Activated T-helper 2 cell treated with anti-CD3 and anti-CD28 coated beads, Interferon-gamma antibody, Interleukin-2, Interleukin-4, amounts not matched to agents 10 μg/mL and 5 μg/mL and 100 μg/mL, durations not matched to agents 14 hours and 24 hours and 36 hours (primary cell): ENCODE measurements at regions not wholly inside any gene's neighbourhood (a gene's known extent, or its start where the extent isn't known, plus 50 kb on each side); places are given as distances from the start of the nearest gene placed in this dataset.

ENCODE experiments used
- DNase-seq: peaks from one replicate; pipeline ENCODE4 v3.0.0; 2021; ENCODE audit warnings: low spot score
- H3K27ac Mint-ChIP-seq: one replicate; pipeline ENCODE4 v1.8.0; 2021; ENCODE audit warnings: mixed read lengths
- H3K27me3 Mint-ChIP-seq: one replicate; pipeline ENCODE4 v1.8.0; 2021; ENCODE audit warnings: low read depth, mixed read lengths
- H3K36me3 Mint-ChIP-seq: one replicate; pipeline ENCODE4 v1.8.0; 2021; ENCODE audit warnings: low read depth, mixed read lengths
- H3K4me1 Mint-ChIP-seq: one replicate; pipeline ENCODE4 v1.8.0; 2021; ENCODE audit warnings: low read depth, mixed read lengths
- H3K4me3 Mint-ChIP-seq: one replicate; pipeline ENCODE4 v1.8.0; 2021; ENCODE audit warnings: low read depth, mild to moderate bottlenecking, moderate library complexity, mixed read lengths
- H3K9me3 Mint-ChIP-seq: one replicate; pipeline ENCODE4 v1.8.0; 2021; ENCODE audit warnings: mixed read lengths
- intact Hi-C: fragments of 100-400 bp; cut with micrococcal nuclease; formaldehyde crosslinking; loops from one replicate; pipeline ENCODE4 v1.15.1; 2023

DNA sequence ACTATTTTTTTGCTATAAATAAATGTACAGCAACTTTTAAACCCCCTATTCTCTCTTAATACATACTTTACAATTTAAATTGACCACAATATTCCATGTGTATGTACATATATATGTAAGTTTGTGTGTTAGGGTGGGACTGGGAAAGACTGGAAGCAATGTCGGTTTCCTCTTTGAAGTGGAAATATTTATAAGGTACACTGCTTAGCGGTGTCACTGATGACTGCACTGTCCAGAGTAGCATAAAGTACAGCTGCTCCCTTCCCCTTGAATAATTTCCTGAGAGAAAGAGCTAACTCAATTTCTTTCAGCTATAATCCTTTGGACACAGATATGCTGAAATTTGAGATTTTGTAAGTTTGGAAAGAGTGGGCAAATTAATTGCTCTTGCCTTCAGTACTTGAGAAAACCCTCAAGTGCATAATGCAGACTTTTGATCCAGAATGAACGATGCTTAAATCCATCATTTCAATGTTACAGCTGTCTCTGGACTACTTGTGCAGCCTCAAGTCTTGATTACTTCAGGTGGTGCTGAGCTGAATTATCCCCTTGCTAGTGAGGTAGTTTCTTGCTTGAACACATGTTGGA lies 267.0 kb upstream of the CFAP20DC start:
- intact Hi-C loops, result loop anchor here (10.0 kb wide), 3 partner anchors 138 to 498 kb away; no protein-coding TSS in a partner anchor
- H3K4me3 Mint-ChIP-seq, result no peak overlapping the region
- H3K36me3 Mint-ChIP-seq, result no peaks in the 10 kb centered on the region
- no peaks in the 10 kb centered on the region for H3K27me3 Mint-ChIP-seq
- no peaks in the 10 kb centered on the region for H3K9me3 Mint-ChIP-seq
- DNase-seq, result no peak
- H3K4me1 Mint-ChIP-seq, result peaks cover 2% of the 10 kb centered on the region
- no peak overlapping the region for H3K27ac Mint-ChIP-seq

DNA sequence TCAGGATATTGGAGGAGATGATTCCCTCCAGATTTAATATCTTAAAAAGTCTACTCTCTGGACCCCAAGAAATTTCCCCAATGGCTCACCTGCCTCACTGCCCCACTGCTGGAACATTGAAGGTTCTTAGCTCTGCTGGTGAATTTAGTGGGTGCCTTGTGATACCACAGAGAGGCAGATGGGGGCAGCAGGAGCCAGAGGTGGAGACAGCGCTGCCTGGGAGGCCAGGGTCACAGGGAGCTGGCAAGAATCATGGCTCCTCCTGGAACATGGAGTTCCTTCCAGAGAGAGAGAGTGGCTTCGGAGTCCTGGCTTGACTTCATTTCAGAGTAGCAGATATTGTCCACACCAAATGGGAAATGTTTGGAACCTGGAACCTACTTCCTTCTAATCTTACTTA lies 263.5 kb upstream of the CFAP20DC start:
- DNase-seq, result peak; percentile 15
- H3K27ac Mint-ChIP-seq, result no peak overlapping the region
- intact Hi-C loops, result loop anchor here (1.0 to 10.0 kb wide), 6 partner anchors 74 to 544 kb away; no protein-coding TSS in a partner anchor
- peaks cover 3% of the 10 kb centered on the region for H3K27me3 Mint-ChIP-seq
- peaks cover 8% of the 10 kb centered on the region for H3K4me1 Mint-ChIP-seq
- H3K4me3 Mint-ChIP-seq, result no peak overlapping the region
- no peaks in the 10 kb centered on the region for H3K9me3 Mint-ChIP-seq
- no peaks in the 10 kb centered on the region for H3K36me3 Mint-ChIP-seq

DNA sequence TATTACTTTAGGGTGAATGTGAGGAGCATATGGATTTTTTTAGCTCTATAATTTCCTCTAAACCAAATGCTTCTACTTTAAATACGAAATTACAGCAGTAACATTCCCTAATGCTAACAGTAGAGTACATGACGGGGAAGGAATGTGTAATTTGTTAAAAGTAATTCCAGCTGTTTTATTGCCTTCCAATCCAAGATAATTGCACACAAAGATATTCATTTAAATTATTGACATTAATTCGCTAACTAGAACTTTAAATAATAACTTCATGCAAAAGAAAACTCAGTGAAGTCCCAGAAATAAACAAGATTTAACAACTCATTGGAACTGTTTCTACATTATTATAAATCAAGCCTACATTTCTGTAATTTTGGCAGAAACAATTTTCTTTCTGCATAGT lies 261.4 kb upstream of the CFAP20DC start:
- DNase-seq, result no peak
- H3K9me3 Mint-ChIP-seq, result no peaks in the 10 kb centered on the region
- no peaks in the 10 kb centered on the region for H3K36me3 Mint-ChIP-seq
- H3K27me3 Mint-ChIP-seq, result peaks cover 7% of the 10 kb centered on the region
- intact Hi-C loops, result loop anchor here (5.0 to 10.0 kb wide), 4 partner anchors 76 to 504 kb away; no protein-coding TSS in a partner anchor
- no peak overlapping the region for H3K4me3 Mint-ChIP-seq
- no peak overlapping the region for H3K27ac Mint-ChIP-seq
- H3K4me1 Mint-ChIP-seq, result peaks cover 8% of the 10 kb centered on the region

DNA sequence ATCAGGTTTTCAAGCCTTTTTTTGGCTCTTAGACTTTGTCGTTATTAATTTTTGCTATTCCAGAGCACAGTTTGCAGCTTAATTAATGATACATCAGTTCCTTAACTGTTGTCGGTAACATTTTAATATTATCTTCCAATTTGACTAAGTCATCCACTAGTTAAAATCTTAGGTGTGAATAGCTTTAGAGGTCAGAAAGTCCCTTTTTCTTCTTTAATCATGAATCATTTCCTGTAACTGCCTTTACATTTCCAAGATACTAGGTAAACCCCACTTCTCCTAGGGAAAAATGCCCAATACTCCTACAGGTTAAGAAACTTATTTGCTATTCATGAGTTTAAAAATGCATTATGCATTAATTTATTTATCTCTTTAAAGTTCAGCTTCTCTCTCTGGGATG lies 260.9 kb upstream of the CFAP20DC start:
- Mint-ChIP-seq H3K4me3 (no peak overlapping the region), H3K27me3 (peaks cover 8% of the 10 kb centered on the region), H3K27ac (no peak overlapping the region), H3K9me3 (no peaks in the 10 kb centered on the region), H3K36me3 (no peaks in the 10 kb centered on the region), H3K4me1 (peaks cover 7% of the 10 kb centered on the region)
- intact Hi-C loops, result loop anchor here (5.0 to 10.0 kb wide), 4 partner anchors 77 to 504 kb away; no protein-coding TSS in a partner anchor
- DNase-seq, result no peak

DNA sequence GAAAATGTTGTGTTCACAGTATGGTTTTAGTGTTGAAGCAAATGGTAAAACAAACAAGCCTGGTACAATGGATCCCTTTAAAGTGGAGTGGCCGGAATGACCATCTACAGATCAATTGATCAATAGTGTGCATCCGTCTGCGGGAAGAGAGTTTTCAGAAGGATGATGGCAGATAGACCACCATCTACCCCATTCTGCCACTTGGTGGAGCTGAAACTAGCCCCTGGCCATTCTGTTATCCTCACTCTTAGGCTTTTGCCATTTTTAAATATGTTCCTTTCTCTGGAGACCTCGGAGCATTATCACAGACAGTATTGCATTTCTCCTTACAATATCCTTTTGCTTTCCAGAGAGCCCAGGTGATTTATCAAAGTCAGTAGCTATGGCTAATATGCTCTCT lies 258.9 kb upstream of the CFAP20DC start:
- H3K36me3 Mint-ChIP-seq, result no peaks in the 10 kb centered on the region
- H3K27ac Mint-ChIP-seq, result no peak overlapping the region
- no peak overlapping the region for H3K4me3 Mint-ChIP-seq
- intact Hi-C loops, result no loop called here
- DNase-seq, result no peak
- H3K27me3 Mint-ChIP-seq, result peaks cover 10% of the 10 kb centered on the region
- H3K4me1 Mint-ChIP-seq, result peaks cover 6% of the 10 kb centered on the region
- H3K9me3 Mint-ChIP-seq, result no peaks in the 10 kb centered on the region

DNA sequence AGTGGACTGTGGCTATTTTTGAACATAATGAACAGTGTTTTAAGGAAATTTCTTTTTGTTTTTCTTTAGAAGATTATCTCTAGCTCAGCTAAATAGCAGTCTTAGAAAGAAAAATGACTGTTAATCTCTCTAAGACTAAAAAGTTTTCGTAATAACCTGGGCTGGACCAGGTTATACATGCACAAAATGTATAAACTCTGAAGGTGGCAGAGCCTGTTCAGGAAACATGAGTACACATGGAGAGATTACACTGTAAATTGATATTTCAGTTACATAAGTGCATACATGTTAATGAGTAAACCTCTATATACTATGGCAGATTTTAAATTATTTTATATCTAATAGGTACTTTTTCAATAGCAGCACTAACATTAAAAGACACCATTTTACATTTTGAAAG lies 258.2 kb upstream of the CFAP20DC start:
- no peak overlapping the region for H3K27ac Mint-ChIP-seq
- H3K36me3 Mint-ChIP-seq, result no peaks in the 10 kb centered on the region
- no peak for DNase-seq
- no peaks in the 10 kb centered on the region for H3K9me3 Mint-ChIP-seq
- peaks cover 10% of the 10 kb centered on the region for H3K27me3 Mint-ChIP-seq
- H3K4me3 Mint-ChIP-seq, result no peak overlapping the region
- H3K4me1 Mint-ChIP-seq, result peaks cover 6% of the 10 kb centered on the region
- intact Hi-C loops, result no loop called here

- Mint-ChIP-seq H3K36me3 (no peaks in the 10 kb centered on the region), H3K4me3 (no peak overlapping the region), H3K27me3 (peaks cover 10% of the 10 kb centered on the region), H3K4me1 (peaks cover 8% of the 10 kb centered on the region), H3K27ac (no peak overlapping the region), H3K9me3 (no peaks in the 10 kb centered on the region)
- no peak for DNase-seq
- intact Hi-C loops, result no loop called here
These were observed 256.6 kb upstream of the CFAP20DC start for GRCh38 chr3:59306436-59306835.

DNA sequence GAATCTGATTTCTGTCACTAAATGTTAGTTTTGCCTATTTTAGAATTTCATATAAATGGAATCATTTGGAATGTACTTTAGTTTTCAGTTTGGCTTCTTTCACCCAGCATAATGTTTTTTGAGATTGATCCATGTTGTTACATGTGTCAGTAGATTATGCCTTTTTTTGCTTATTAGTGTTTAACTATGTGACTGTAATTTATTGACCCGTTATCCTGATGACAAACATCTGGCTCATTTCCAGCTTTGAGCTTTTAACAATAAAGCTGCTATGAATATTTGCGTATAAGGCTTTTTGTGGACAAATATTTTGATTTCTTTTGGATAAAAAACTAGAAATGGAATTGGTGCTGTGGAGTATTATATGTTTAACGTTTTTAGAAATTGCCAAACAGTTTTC lies 254.5 kb upstream of the CFAP20DC start:
- H3K4me1 Mint-ChIP-seq, result peaks cover 6% of the 10 kb centered on the region
- H3K27me3 Mint-ChIP-seq, result peaks cover 7% of the 10 kb centered on the region
- intact Hi-C loops, result no loop called here
- H3K4me3 Mint-ChIP-seq, result no peak overlapping the region
- DNase-seq, result no peak
- H3K36me3 Mint-ChIP-seq, result no peaks in the 10 kb centered on the region
- H3K27ac Mint-ChIP-seq, result no peak overlapping the region
- H3K9me3 Mint-ChIP-seq, result peaks cover 3% of the 10 kb centered on the region

- intact Hi-C loops, result no loop called here
- no peak for DNase-seq
- Mint-ChIP-seq H3K27me3 (peaks cover 7% of the 10 kb centered on the region), H3K4me1 (peaks cover 6% of the 10 kb centered on the region), H3K27ac (no peak overlapping the region), H3K9me3 (peaks cover 3% of the 10 kb centered on the region), H3K4me3 (no peak overlapping the region), H3K36me3 (no peaks in the 10 kb centered on the region)
These were observed 253.6 kb upstream of the CFAP20DC start for GRCh38 chr3:59303452-59303851.

GRCh38 chr3:59302442-59302841 lies 252.6 kb upstream of the CFAP20DC start:
- intact Hi-C loops, result no loop called here
- Mint-ChIP-seq H3K4me1 (peaks cover 6% of the 10 kb centered on the region), H3K36me3 (no peaks in the 10 kb centered on the region), H3K27ac (no peak overlapping the region), H3K27me3 (peaks cover 7% of the 10 kb centered on the region), H3K4me3 (no peak overlapping the region), H3K9me3 (peaks cover 3% of the 10 kb centered on the region)
- no peak for DNase-seq

GRCh38 chr3:59300733-59301132 lies 250.9 kb upstream of the CFAP20DC start:
- Mint-ChIP-seq H3K27me3 (peaks cover 7% of the 10 kb centered on the region), H3K4me3 (no peak overlapping the region), H3K4me1 (peaks cover 6% of the 10 kb centered on the region), H3K36me3 (no peaks in the 10 kb centered on the region), H3K27ac (no peak overlapping the region), H3K9me3 (peaks cover 13% of the 10 kb centered on the region)
- DNase-seq, result no peak
- intact Hi-C loops, result no loop called here

GRCh38 chr3:59299561-59299960 lies 249.7 kb upstream of the CFAP20DC start:
- Mint-ChIP-seq H3K27ac (no peak overlapping the region), H3K36me3 (peaks cover 3% of the 10 kb centered on the region), H3K9me3 (peaks cover 19% of the 10 kb centered on the region), H3K4me1 (peaks cover 6% of the 10 kb centered on the region), H3K27me3 (peaks cover 5% of the 10 kb centered on the region), H3K4me3 (no peak overlapping the region)
- DNase-seq, result no peak
- intact Hi-C loops, result no loop called here

DNA sequence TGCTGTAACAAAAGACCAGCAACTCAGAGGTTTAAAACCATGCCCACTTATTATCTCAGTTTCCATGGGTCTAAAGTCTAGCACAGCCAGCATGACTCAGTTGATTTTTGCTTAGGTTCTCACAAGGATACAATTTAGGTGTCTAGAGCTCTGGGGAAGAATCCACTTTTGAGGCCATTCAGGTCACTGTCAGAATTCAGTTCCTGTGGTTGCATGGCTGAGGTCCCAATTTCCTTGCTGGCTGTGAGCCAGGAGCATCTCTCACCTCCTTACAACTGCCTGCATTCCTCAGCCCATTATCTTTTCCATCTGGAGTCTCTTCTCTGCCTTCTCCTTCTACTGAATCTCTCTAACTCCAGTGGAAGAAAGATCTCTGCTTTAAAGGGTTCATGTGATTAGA lies 240.5 kb upstream of the CFAP20DC start:
- Mint-ChIP-seq H3K4me3 (no peak overlapping the region), H3K27me3 (no peaks in the 10 kb centered on the region), H3K36me3 (peaks cover 5% of the 10 kb centered on the region), H3K4me1 (peaks cover 20% of the 10 kb centered on the region), H3K9me3 (peaks cover 16% of the 10 kb centered on the region), H3K27ac (no peak overlapping the region)
- no peak for DNase-seq
- intact Hi-C loops, result no loop called here

GRCh38 chr3:59289831-59290230 lies 240.0 kb upstream of the CFAP20DC start:
- Mint-ChIP-seq H3K27me3 (peaks cover 3% of the 10 kb centered on the region), H3K4me3 (no peak overlapping the region), H3K4me1 (peaks cover 20% of the 10 kb centered on the region), H3K36me3 (peaks cover 3% of the 10 kb centered on the region), H3K27ac (no peak overlapping the region), H3K9me3 (peaks cover 14% of the 10 kb centered on the region)
- DNase-seq, result no peak
- intact Hi-C loops, result no loop called here
